Gastrocnemius medialis (tissue), 4 donors: ENCODE measurements at regions not wholly inside any gene's neighbourhood (a gene's known extent, or its start where the extent isn't known, plus 50 kb on each side); places are given as distances from the start of the nearest gene placed in this dataset.

Experiments used
- CTCF ChIP-seq, 5 experiments: fragments of 450-650 bp in 3 of 5; fragments of 200-600 bp in 2 of 5; sonication (generic) in 2 of 5; IDR thresholded peaks in 4 of 5; conservative IDR thresholded peaks in 1 of 5; 1 replicate in 4 of 5; 2 replicates in 1 of 5; pipeline ENCODE4 v1.5.1; 2016 to 2019; ENCODE audit warnings: antibody characterized with exemption in 5 of 5, mild to moderate bottlenecking in 3 of 5, moderate library complexity in 3 of 5
- POLR2A ChIP-seq, 2 donors: fragments of 450-650 bp; IDR thresholded peaks; one replicate each; pipeline ENCODE4 v1.6.1; 2017; ENCODE audit warnings: antibody characterized with exemption in 2 of 2, mild to moderate bottlenecking in 2 of 2, moderate library complexity in 2 of 2

- no peak for TF ChIP-seq CTCF (IDR thresholded peaks at IDR 0.05 in 4 of 5, conservative IDR thresholded peaks at IDR 0.05 in 1 of 5)
- no peak for TF ChIP-seq POLR2A (IDR thresholded peaks at IDR 0.05)
Measured at GRCh38 chr18:24991141-24992060, 360.6 kb downstream of the ZNF521 start.
